Epithelial cell of esophagus (primary cell): ENCODE measurements at regions not wholly inside any gene's neighbourhood (a gene's known extent, or its start where the extent isn't known, plus 50 kb on each side); places are given as distances from the start of the nearest gene placed in this dataset.

Source experiments
- DNase-seq: peaks from one replicate; pipeline ENCODE4 v3.0.0; 2010; ENCODE audit warnings: low read depth
- H3K4me3 ChIP-seq: 2 replicates; pipeline ENCODE4 v1.5.1; 2011; ENCODE audit warnings: mild to moderate bottlenecking, low read length, control low read depth
- TF ChIP-seq, protein P1 (sequence below): IDR thresholded peaks from 2 replicates; pipeline ENCODE4 v1.5.1; 2011; ENCODE audit warnings: low read depth, mild to moderate bottlenecking, low read length, control low read depth, inconsistent platforms; ENCODE audit not compliant: insufficient read depth; ENCODE audit errors: missing control alignments

DNA sequence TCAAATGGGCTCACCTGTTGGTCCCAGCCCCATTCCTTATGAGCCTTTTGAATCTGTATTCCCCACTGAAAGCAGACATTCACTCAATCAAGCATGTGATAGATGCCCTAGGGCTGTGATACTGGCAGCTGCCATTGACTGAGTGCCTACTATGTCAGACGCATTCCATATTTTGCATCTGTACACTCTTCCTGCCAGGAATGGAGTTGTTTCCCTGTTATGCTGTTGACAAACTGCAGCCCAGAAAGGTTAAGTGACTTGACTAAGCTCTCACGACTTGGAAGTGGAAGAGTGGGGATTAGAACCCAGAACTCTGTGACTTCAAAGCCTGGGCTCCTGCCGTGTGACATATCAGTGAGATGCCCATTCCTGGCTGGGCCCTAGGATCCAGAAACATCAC lies 211.4 kb downstream of the RPLP1 start:
- H3K4me3 ChIP-seq, result no peak overlapping the region
- TF ChIP-seq, protein P1, sequence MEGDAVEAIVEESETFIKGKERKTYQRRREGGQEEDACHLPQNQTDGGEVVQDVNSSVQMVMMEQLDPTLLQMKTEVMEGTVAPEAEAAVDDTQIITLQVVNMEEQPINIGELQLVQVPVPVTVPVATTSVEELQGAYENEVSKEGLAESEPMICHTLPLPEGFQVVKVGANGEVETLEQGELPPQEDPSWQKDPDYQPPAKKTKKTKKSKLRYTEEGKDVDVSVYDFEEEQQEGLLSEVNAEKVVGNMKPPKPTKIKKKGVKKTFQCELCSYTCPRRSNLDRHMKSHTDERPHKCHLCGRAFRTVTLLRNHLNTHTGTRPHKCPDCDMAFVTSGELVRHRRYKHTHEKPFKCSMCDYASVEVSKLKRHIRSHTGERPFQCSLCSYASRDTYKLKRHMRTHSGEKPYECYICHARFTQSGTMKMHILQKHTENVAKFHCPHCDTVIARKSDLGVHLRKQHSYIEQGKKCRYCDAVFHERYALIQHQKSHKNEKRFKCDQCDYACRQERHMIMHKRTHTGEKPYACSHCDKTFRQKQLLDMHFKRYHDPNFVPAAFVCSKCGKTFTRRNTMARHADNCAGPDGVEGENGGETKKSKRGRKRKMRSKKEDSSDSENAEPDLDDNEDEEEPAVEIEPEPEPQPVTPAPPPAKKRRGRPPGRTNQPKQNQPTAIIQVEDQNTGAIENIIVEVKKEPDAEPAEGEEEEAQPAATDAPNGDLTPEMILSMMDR, result no peak
- no peak for DNase-seq

DNA sequence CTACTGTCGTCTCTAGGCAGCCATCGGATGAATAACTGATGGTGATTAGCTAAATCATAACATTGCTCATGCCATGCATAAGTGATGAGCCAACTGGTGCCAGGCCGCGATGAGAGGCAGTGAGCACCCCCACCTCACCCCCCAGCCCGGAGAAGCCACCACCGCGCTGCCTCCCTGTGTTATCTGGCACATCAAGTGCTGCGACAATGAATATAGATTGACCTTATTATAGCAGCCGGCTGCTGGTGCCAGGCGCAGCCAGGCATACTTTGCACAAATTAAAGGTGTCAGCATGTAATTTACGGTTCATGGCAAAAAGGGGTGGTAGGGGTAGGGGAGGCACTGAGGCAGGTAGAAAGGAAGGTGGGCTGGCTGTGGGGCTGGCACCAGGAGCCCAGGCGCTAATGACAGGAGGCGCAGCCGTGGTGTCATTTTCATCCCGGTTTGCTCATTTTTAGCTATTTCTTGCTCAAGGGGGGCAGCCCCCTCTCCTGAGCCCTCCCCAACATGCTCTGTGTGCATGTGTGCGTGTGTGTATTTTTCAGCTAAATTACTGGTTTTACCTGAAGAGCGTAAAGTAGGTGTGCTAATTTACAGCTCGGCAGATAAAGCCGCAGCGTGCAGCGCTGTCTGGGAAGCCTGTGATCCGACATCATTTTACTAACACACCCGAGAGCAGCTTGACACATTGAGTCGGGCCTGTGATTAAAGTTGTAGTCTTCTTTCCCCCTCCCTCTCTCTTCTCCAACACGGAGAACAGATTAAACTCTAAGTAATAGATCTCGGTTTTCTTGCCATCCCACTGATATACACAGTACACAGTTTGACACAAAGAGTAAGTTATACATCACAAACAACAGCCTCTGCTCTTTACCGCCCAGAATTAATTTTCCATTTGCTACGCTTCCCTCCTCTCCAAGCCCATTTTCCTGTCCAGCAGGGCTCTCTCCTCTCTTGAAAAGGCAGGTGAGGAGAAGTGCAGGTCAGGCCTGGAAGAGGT lies 212.3 kb downstream of the RPLP1 start:
- TF ChIP-seq, protein P1, result no peak
- no peak overlapping the region for H3K4me3 ChIP-seq
- no peak for DNase-seq

DNA sequence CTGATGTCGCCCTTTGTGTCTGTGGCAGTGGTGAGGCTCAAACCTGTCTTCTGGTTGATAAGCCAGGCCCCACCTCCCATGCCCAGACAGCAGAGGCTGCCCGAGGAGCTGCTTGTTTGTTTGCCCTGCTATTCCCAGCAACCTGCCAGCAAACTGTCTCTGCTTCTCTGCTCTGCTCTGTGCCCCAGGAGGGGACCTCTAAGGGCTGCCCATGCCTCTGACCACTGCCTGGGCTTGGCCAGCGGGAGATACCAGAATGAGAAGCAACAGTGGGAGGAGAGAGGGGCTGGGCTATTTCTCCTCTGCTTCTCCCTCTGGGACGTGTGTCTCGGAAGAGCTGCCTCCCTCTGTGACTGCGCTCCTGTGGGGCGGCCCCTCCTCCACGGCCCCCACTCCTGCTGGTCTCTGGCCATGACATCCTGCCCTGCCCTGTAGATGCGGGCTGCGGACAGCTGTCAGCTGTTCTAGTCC lies 213.1 kb downstream of the RPLP1 start:
- no peak overlapping the region for H3K4me3 ChIP-seq
- DNase-seq, result no peak
- TF ChIP-seq, protein P1, result no peak

DNA sequence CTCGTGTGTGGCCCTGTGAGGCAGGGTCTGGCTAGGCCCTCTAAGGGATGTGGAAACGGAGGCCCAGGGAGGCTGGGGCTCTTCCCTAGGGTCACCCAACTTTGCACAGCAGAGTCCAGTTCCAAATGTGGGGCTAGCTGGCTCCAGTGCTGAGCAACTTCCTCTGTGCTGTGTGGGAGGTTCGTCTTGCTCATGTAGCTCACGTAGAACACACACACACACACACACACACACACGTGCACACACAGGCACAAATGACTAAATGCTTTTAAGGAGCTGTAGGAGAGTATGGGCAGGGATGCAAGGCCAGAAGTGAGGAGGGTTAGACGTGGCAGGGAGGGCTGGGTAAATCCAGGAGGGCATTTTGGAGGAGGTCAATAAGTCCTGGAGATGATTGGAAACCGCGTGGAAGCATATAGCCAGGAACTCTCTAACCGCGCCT lies 213.8 kb downstream of the RPLP1 start:
- no peak overlapping the region for H3K4me3 ChIP-seq
- TF ChIP-seq, protein P1, result no peak
- no peak for DNase-seq

DNA sequence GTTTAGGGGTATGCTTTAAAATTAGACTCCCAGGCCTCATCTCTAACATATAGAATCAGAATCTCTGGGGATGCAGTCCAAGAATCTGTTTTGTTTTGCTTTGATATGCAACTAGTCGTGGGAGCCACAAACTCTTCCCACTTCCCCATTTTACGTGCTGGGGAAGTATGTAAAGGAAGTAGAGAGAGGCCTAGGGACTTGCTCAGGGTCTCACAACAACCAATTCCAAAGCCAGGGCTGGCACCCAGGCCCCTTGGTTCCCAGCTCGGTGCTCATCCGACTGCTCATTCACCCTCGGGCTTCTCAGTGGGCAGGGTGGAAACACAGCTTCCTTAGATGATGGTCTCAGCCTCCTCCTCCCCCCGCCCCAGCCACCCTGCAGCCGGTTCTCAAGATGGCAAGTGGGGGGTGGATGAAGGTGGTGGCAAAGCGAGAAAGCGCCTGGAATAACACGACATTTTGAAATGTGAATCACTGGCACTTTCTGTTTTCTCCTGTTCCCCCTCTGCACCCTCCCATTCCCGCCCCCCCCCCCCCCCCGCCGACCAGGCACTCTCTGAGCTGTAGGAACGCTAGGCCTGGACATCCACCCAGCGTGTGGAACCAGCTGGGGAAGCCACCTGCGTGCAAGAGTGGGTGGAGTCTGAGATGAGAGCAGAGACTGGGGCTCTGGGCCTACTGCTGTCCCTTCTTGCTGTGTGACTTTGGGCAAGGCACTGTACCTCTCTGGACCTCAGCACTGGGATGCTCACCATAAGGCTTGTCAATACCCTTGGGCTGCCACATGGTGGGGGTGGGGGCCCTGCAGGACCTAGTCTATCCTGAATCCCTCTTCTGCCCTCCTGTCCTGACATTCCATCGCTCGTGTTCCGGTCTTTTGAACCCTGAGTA lies 214.5 kb downstream of the RPLP1 start:
- no peak overlapping the region for H3K4me3 ChIP-seq
- DNase-seq, result no peak
- TF ChIP-seq, protein P1, result no peak

DNA sequence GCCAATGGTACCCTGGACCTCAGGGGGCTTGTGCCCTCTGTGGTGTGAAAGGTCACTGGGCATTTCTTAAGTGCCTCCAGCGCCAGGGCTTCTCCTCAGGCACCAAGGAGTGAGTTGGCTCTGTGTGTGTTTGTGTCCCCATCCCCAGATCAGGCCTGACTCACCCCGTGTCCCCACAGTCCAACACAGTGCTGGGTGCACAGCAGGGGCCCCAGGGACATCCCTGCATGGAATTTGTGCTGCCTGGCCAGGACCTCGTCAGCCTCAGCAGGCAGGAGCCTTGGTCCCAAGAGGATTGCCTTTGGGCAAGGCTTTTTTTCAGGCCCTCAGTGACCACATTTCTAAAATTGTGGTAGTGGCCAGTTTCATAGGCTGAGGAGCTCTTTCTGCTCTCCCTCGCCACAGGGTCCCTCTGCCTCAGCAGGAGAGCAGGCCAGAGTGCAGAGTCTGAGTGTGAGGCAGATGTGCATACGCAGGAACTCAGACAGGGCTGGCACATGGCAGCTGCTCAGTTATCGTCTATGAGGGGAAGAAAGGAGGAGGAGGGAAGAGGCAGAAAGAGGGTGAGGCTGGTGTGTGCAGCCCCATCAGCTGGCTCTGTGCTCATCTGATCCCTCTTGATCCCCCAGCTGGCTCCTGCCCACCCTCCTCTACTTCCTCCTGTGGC lies 215.6 kb downstream of the RPLP1 start:
- TF ChIP-seq, protein P1, result no peak
- H3K4me3 ChIP-seq, result no peak overlapping the region
- DNase-seq, result no peak
